Vagina (tissue), 2 donors: ENCODE measurements at regions not wholly inside any gene's neighbourhood (a gene's known extent, or its start where the extent isn't known, plus 50 kb on each side); places are given as distances from the start of the nearest gene placed in this dataset.

Experiments used
- POLR2A ChIP-seq, 2 donors: fragments of 450-650 bp; IDR thresholded peaks; one replicate each; pipeline ENCODE4 v1.6.1; 2017; ENCODE audit warnings: antibody characterized with exemption in 2 of 2, mild to moderate bottlenecking in 2 of 2, moderate library complexity in 2 of 2
- TF ChIP-seq, protein P1 (sequence below), 3 experiments: fragments of 450-650 bp in 2 of 3; fragments of 200-600 bp in 1 of 3; sonication (generic) in 1 of 3; IDR thresholded peaks; one replicate each; pipeline ENCODE4 v1.5.1; 2017 to 2019; ENCODE audit warnings: antibody characterized with exemption in 3 of 3, mild to moderate bottlenecking in 2 of 3, moderate library complexity in 2 of 3

DNA sequence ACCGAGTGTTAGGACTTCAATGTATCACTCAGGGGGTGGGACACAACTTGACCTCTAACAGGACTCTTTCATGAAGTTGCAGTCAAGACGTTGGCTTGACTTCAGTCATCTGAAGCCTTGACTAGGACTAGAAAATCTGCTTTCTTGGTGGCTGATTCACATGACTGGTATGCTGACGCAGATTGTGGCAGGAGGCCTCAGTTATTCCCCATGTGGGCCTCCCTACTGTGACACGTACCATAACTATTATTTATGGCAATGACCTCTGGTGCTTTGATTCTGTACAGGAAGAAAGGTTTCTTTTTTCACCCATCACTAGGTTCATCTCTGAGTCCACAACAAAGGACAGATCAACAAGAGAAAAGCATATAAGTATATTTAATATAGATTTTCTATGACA is 270.4 kb downstream of the NEDD1 start:
- TF ChIP-seq, protein P1, sequence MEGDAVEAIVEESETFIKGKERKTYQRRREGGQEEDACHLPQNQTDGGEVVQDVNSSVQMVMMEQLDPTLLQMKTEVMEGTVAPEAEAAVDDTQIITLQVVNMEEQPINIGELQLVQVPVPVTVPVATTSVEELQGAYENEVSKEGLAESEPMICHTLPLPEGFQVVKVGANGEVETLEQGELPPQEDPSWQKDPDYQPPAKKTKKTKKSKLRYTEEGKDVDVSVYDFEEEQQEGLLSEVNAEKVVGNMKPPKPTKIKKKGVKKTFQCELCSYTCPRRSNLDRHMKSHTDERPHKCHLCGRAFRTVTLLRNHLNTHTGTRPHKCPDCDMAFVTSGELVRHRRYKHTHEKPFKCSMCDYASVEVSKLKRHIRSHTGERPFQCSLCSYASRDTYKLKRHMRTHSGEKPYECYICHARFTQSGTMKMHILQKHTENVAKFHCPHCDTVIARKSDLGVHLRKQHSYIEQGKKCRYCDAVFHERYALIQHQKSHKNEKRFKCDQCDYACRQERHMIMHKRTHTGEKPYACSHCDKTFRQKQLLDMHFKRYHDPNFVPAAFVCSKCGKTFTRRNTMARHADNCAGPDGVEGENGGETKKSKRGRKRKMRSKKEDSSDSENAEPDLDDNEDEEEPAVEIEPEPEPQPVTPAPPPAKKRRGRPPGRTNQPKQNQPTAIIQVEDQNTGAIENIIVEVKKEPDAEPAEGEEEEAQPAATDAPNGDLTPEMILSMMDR (IDR thresholded peaks at IDR 0.05): no peak
- no peak for TF ChIP-seq POLR2A (IDR thresholded peaks at IDR 0.05)
